HFF-Myc (cell line): ENCODE measurements at regions not wholly inside any gene's neighbourhood (a gene's known extent, or its start where the extent isn't known, plus 50 kb on each side); places are given as distances from the start of the nearest gene placed in this dataset.

Experiments
- DNase-seq: peaks from one replicate; pipeline ENCODE4 v3.0.0-alpha.2; 2011; ENCODE audit warnings: low read depth; ENCODE audit errors: extremely low read depth
- H3K4me3 ChIP-seq: replicated peaks from 2 replicates; pipeline ENCODE4 v1.5.1; 2011; ENCODE audit warnings: low read depth, mild to moderate bottlenecking, control low read depth, low read length
- CTCF ChIP-seq: IDR thresholded peaks from 2 replicates; pipeline ENCODE4 v1.5.1; 2012; ENCODE audit warnings: mild to moderate bottlenecking, low read depth, low read length, control low read depth; ENCODE audit errors: missing control alignments

- H3K4me3 ChIP-seq = no peak overlapping the region
- no peak for DNase-seq
- no peak for TF ChIP-seq CTCF
These were observed 1125.7 kb downstream of the BRINP3 start for GRCh38 chr1:189351960-189352359.

GRCh38 chr1:189356206-189356605 is 1121.5 kb downstream of the BRINP3 start:
- H3K4me3 ChIP-seq = no peak overlapping the region
- no peak for TF ChIP-seq CTCF
- no peak for DNase-seq

- no peak for TF ChIP-seq CTCF
- no peak overlapping the region for H3K4me3 ChIP-seq
- DNase-seq = no peak
These were observed 1120.3 kb downstream of the BRINP3 start for GRCh38 chr1:189357317-189357716.

GRCh38 chr1:189369612-189370011 is 1108.1 kb downstream of the BRINP3 start:
- no peak for TF ChIP-seq CTCF

GRCh38 chr1:189374816-189375215 is 1102.8 kb downstream of the BRINP3 start:
- no peak overlapping the region for H3K4me3 ChIP-seq
- TF ChIP-seq CTCF = no peak
- no peak for DNase-seq

More at GRCh38 chr1:189369612-189370011, 1108.1 kb downstream of the BRINP3 start:
- H3K4me3 ChIP-seq = no peak overlapping the region
- no peak for DNase-seq

GRCh38 chr1:189405419-189405818 is 1072.2 kb downstream of the BRINP3 start:
- no peak overlapping the region for H3K4me3 ChIP-seq
- DNase-seq = no peak
- TF ChIP-seq CTCF = no peak

GRCh38 chr1:189409774-189410173 is 1067.9 kb downstream of the BRINP3 start:
- DNase-seq = no peak
- TF ChIP-seq CTCF = no peak
- H3K4me3 ChIP-seq = no peak overlapping the region
